ENCODE measurements at regions not wholly inside any gene's neighbourhood (a gene's known extent, or its start where the extent isn't known, plus 50 kb on each side); places are given as distances from the start of the nearest gene placed in this dataset.

DNA sequence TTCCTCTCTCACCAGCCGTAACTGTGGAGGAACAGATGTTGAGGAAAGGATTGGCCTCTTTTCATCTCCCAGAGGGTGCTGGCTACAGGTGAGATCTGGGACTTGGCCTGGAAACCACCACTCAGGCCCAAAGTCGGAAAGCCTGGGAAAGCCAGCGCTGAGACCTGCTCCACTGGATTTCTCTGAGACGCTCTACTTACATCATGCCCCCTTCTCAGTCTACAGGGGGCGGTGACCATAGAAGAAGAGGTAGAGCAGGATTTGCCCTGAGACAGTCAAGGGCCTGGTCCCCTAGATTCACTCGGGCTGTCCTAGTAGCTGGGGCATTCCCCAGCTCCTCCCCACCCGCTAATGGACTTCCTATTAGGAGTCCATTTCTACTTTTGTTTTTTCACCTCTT lies 80.9 kb downstream of the C3orf38 start:
- TF ChIP-seq TAF1 (IDR thresholded peaks at IDR 0.05; ENCODE audit: low read depth): no peak
- no peak for TF ChIP-seq YY1 (IDR thresholded peaks at IDR 0.05; ENCODE audit: low read depth)
- no peak for TF ChIP-seq EP300 (IDR thresholded peaks at IDR 0.05; ENCODE audit: borderline replicate concordance)
- TF ChIP-seq, protein P1, sequence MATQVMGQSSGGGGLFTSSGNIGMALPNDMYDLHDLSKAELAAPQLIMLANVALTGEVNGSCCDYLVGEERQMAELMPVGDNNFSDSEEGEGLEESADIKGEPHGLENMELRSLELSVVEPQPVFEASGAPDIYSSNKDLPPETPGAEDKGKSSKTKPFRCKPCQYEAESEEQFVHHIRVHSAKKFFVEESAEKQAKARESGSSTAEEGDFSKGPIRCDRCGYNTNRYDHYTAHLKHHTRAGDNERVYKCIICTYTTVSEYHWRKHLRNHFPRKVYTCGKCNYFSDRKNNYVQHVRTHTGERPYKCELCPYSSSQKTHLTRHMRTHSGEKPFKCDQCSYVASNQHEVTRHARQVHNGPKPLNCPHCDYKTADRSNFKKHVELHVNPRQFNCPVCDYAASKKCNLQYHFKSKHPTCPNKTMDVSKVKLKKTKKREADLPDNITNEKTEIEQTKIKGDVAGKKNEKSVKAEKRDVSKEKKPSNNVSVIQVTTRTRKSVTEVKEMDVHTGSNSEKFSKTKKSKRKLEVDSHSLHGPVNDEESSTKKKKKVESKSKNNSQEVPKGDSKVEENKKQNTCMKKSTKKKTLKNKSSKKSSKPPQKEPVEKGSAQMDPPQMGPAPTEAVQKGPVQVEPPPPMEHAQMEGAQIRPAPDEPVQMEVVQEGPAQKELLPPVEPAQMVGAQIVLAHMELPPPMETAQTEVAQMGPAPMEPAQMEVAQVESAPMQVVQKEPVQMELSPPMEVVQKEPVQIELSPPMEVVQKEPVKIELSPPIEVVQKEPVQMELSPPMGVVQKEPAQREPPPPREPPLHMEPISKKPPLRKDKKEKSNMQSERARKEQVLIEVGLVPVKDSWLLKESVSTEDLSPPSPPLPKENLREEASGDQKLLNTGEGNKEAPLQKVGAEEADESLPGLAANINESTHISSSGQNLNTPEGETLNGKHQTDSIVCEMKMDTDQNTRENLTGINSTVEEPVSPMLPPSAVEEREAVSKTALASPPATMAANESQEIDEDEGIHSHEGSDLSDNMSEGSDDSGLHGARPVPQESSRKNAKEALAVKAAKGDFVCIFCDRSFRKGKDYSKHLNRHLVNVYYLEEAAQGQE (IDR thresholded peaks at IDR 0.05; ENCODE audit: low read depth): no peak
- no peak for TF ChIP-seq FOXM1 (IDR thresholded peaks at IDR 0.05; ENCODE audit: borderline replicate concordance, low read depth)
- no peak for TF ChIP-seq EGR1 (IDR thresholded peaks at IDR 0.05)
- TF ChIP-seq, protein P2, sequence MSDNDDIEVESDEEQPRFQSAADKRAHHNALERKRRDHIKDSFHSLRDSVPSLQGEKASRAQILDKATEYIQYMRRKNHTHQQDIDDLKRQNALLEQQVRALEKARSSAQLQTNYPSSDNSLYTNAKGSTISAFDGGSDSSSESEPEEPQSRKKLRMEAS (IDR thresholded peaks at IDR 0.05): no peak
- TF ChIP-seq NFIC (IDR thresholded peaks at IDR 0.05): no peak
- no peak for TF ChIP-seq RAD21 (IDR thresholded peaks at IDR 0.05; ENCODE audit: low read depth)
- TF ChIP-seq TEAD4 (IDR thresholded peaks at IDR 0.05): no peak
- no peak for TF ChIP-seq CEBPB (IDR thresholded peaks at IDR 0.05)
- no peak for TF ChIP-seq ZBTB7A (IDR thresholded peaks at IDR 0.05; ENCODE audit: low read depth)
- no peak for TF ChIP-seq CREB1 (IDR thresholded peaks at IDR 0.05; ENCODE audit: low read depth)
